Large intestine (tissue), 3 donors: ENCODE measurements at regions not wholly inside any gene's neighbourhood (a gene's known extent, or its start where the extent isn't known, plus 50 kb on each side); places are given as distances from the start of the nearest gene placed in this dataset.
"Not testable (repeated sequence)": the region's sequence is repeated elsewhere in the genome, so short reads cannot be mapped to it uniquely, and the experiment has no call there.

ENCODE experiments used
- DNase-seq, 2 donors: peaks; one replicate each; pipeline versions ENCODE4 v3.0.0 to v3.0.0-alpha.2; 2013
- H3K27ac ChIP-seq: one replicate; pipeline ENCODE4 v1.5.1; 2013; ENCODE audit warnings: low read length
- H3K27me3 ChIP-seq: 2 replicates; pipeline ENCODE4 v1.6.1; 2013; ENCODE audit warnings: low read length; ENCODE audit not compliant: control insufficient read depth, insufficient read depth
- H3K36me3 ChIP-seq: 2 replicates; pipeline ENCODE4 v1.6.1; 2013; ENCODE audit warnings: low read length; ENCODE audit not compliant: control insufficient read depth, insufficient read depth
- H3K4me1 ChIP-seq: one replicate; pipeline ENCODE4 v1.6.1; 2013; ENCODE audit warnings: low read length; ENCODE audit not compliant: control insufficient read depth, insufficient read depth
- H3K4me3 ChIP-seq: one replicate; pipeline ENCODE4 v1.5.1; 2013; ENCODE audit warnings: low read length
- H3K9me3 ChIP-seq: one replicate; pipeline ENCODE4 v1.6.1; 2013; ENCODE audit warnings: mild to moderate bottlenecking, low read depth, low read length, moderate library complexity; ENCODE audit not compliant: control insufficient read depth
- WGBS: methylation state at CpG from one replicate; pipeline ENCODE4 v1.1.5; 2013; ENCODE audit warnings: low lambda C conversion rate; ENCODE audit not compliant: insufficient coverage; 5-methylcytosine and 5-hydroxymethylcytosine counted together

DNA sequence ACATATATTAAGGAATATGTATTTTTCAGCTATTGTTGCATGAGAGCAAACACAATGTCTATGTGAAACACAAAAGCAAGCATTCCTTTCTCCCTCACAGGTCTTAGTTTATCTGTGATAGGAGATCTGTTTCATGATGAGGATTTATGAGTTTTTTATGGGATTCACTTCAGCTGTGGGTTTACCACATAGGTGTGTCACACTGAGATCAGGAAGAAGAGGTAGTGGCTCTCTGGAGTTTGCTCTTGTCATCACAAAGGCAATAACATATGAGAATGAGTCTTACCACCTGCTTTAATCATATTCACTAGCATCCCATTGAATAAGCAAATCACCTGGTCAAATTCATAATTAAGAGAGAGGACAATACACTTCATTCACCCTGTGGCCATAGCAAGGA is 960.3 kb upstream of the SLC39A10 start:
- Histone ChIP-seq H3K27me3 (no peaks in the 10 kb centered on the region), H3K36me3 (no peaks in the 10 kb centered on the region), H3K4me1 (no peaks in the 10 kb centered on the region), H3K9me3 (no peaks in the 10 kb centered on the region), H3K27ac (no peak overlapping the region), H3K4me3 (no peak overlapping the region)
- no peak for DNase-seq

DNA sequence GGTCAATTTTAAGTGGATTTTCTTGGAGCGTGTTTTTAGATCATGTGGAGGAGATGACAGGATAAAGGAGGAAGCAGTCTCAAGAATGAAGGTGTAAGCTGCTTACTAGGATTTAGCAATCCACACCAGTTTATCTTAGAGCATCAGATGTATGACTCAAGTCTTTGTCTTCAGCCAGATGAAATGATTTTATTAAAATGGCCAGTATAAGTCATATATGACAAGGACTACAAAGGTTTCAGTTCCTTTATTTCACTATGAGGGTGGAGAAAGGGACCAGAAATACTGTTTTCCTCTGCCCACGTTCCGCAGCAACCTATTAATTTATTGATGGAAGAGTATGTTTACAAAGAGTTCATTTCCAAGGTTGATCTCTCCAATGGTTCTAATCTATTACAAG is 970.5 kb upstream of the SLC39A10 start:
- H3K36me3 ChIP-seq: no peaks in the 10 kb centered on the region
- H3K27me3 ChIP-seq: no peaks in the 10 kb centered on the region
- no peak overlapping the region for H3K27ac ChIP-seq
- H3K4me1 ChIP-seq: no peaks in the 10 kb centered on the region
- H3K9me3 ChIP-seq: no peaks in the 10 kb centered on the region
- no CpG with 5 or more reads among the region's 3 CpGs for WGBS
- DNase-seq: no peak
- no peak overlapping the region for H3K4me3 ChIP-seq

DNA sequence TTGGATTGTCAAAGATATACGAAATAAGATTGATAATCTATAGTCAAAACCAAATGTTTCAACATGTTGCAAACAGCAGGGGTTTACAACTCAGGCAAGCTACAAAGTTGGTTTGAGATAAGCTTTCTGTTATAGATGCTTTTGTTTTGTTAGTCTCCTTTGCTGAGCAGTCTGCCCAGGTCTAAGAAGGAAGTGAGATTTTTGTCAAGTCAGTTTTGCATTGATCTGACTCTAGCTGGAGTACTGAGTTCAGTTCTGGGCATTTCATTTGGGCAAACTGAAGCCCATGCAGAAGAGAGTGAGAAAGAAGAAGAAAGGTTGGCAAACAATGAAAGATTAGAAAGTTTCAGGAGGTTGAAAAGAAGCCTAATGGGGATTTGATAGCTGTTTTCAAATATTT is 983.0 kb upstream of the SLC39A10 start:
- DNase-seq: no peak
- no peak overlapping the region for H3K27ac ChIP-seq
- H3K36me3 ChIP-seq: no peaks in the 10 kb centered on the region
- H3K4me1 ChIP-seq: no peaks in the 10 kb centered on the region
- no peaks in the 10 kb centered on the region for H3K9me3 ChIP-seq
- WGBS: 17% methylated on average over 1 of the region's 1 CpG
- H3K27me3 ChIP-seq: no peaks in the 10 kb centered on the region
- no peak overlapping the region for H3K4me3 ChIP-seq

DNA sequence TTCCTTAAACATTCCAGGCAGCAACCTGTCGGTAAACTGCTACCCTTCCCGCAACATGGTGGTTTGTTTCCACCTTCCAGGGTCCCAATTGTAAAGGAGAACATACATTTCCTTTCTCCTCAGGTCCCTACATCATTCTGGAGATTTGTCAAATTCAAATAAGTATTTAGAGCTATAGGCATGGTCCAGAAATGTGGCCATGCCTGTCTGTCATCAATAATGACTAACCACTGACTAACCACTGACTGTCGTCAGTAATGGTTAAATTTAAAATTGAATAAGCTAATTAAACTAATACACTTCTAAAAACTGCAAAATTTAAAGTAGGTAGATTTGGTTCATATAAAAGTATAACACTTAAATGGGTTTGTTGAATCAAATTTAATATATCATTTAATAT is 984.0 kb upstream of the SLC39A10 start:
- Histone ChIP-seq H3K36me3 (no peaks in the 10 kb centered on the region), H3K27ac (no peak overlapping the region)
- no CpG with 5 or more reads among the region's 3 CpGs for WGBS

DNA sequence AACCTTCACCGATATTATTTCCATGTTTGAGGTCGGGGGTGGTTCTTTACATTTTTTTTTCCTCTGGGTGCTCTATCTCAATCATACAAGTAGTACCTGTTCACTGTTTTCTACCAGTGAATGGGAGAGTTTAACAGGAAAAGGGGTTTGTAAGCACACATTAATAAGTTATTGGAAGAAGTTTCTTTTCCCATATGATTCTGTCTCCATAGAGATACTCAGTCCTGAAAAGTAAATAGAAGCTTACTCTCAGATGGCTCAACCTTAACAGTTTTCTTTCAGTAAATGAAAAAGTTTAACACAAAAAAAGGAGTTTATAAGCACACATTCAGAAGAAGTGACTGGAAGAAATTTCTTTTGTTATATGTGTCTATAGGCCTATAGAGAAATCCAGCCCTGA is 995.6 kb upstream of the SLC39A10 start:
- Histone ChIP-seq H3K36me3 (no peaks in the 10 kb centered on the region), H3K27me3 (no peaks in the 10 kb centered on the region), H3K9me3 (no peaks in the 10 kb centered on the region), H3K27ac (no peak overlapping the region), H3K4me3 (no peak overlapping the region), H3K4me1 (no peaks in the 10 kb centered on the region)
- no CpG with 5 or more reads among the region's 2 CpGs for WGBS
- no peak for DNase-seq

More for the DNA sequence above, 984.0 kb upstream of the SLC39A10 start:
- Histone ChIP-seq H3K4me1 (no peaks in the 10 kb centered on the region), H3K27me3 (no peaks in the 10 kb centered on the region), H3K4me3 (no peak overlapping the region), H3K9me3 (no peaks in the 10 kb centered on the region)
- no peak for DNase-seq

DNA sequence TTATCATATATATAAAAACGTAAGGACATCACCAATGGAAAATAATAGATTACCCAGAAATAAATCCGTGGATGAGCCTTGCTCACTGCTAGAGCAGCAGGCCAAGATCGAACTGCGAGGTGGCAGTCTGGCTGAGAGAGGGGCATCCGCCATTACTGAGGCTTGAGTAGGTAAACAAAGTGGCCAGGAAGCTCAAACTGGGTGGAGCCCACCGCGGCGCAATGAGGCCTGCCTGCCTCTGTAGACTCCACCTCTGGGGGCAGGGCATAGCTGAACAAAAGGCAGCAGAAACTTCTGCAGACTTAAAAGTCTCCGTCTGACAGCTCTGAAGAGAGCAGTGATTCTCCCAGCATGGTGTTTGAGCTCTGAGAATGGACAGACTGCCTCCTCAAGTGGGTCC is 1018.0 kb upstream of the SLC39A10 start:
- WGBS: 90% methylated on average over 2 of the region's 9 CpGs
- not testable (repeated sequence) for H3K36me3 ChIP-seq, H3K4me3 ChIP-seq, H3K9me3 ChIP-seq, H3K27ac ChIP-seq, H3K27me3 ChIP-seq, DNase-seq, H3K4me1 ChIP-seq

DNA sequence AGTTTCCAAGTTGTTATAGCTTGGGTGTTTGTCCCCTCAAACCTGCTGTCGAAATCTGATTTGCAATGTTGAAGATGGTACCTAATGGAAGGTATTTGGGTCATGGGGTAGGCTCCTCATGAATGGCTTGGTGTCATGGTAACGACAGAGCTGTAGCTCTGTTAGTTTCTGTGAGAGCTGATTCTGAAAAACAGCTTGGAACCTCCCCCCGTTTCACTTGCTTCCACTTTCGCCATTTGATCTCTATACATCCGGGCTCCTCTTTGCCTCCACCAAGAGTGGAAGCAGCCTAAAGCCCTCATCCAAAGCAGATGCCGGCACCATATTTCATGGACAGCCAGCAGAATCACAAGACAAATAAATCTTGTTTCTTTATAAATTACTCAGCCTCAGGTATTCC is 1035.1 kb upstream of the SLC39A10 start:
- no peaks in the 10 kb centered on the region for H3K27me3 ChIP-seq
- H3K36me3 ChIP-seq: no peaks in the 10 kb centered on the region
- 96% methylated on average over 4 of the region's 6 CpGs for WGBS
- H3K4me3 ChIP-seq: no peak overlapping the region
- no peak for DNase-seq
- H3K27ac ChIP-seq: no peak overlapping the region
- H3K9me3 ChIP-seq: no peaks in the 10 kb centered on the region
- H3K4me1 ChIP-seq: no peaks in the 10 kb centered on the region

DNA sequence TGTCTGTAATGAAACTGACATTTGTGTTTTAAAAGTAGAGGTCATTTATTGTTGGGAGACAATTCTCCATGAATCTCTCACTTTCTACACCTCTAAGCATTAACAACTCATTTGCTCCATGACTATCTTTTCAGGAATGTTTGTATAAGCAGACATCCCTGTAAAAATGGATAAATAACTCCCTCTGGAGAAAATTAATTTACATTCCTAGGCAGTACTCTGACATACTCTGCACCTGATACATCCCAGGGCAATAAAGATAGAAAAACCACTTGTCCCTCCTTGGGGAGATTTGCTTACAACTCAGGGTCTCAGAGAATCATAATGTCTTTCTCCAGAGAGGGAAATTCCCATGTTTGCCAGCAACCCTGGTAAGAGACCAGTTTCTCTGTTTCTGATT is 1037.7 kb upstream of the SLC39A10 start:
- DNase-seq: no peak
- H3K4me3 ChIP-seq: no peak overlapping the region
- no peak overlapping the region for H3K27ac ChIP-seq
- no peaks in the 10 kb centered on the region for H3K9me3 ChIP-seq
- H3K27me3 ChIP-seq: no peaks in the 10 kb centered on the region
- no peaks in the 10 kb centered on the region for H3K36me3 ChIP-seq
- no peaks in the 10 kb centered on the region for H3K4me1 ChIP-seq

DNA sequence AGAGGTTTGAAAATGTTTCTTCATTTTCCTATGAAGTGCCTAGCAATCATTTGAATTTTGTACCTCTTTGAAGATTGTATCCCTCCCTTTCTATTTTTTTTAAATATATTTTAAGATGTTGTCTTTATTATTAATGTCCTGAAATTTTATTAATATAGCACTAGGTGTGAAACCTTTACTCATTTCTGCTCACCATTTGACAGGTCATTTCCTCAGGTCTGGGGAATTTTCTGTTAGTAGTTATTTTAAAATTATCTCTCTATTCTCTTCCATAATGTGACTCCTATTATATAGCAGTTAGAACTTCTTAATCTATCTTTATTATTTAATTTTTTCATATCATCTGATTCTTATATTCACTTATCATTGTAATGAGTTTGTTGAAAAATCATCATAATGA is 1038.6 kb upstream of the SLC39A10 start:
- H3K4me3 ChIP-seq: no peak overlapping the region
- no peaks in the 10 kb centered on the region for H3K36me3 ChIP-seq
- H3K9me3 ChIP-seq: no peaks in the 10 kb centered on the region
- H3K4me1 ChIP-seq: no peaks in the 10 kb centered on the region
- DNase-seq: no peak
- H3K27ac ChIP-seq: no peak overlapping the region
- no peaks in the 10 kb centered on the region for H3K27me3 ChIP-seq

DNA sequence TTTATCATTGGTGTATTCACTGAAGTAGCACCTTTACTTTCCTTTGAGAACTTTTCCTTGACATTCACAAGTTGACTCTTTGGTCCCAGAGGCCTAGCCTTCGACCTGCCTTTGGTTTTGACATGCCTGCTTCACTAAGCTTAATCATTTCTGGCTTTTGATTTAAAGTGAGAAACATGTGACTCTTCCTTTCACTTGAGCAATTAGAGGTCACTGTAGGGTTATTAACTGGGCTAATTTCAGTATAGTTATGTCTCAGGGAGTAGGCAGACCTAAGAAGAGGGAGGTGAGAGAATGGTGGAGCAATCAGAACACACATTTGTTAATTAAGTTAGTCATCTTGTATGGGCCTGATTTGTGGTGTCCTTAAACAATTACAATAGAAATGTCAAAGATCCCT is 1040.7 kb upstream of the SLC39A10 start:
- DNase-seq: no peak
- WGBS: no CpG with 5 or more reads among the region's 1 CpG

DNA sequence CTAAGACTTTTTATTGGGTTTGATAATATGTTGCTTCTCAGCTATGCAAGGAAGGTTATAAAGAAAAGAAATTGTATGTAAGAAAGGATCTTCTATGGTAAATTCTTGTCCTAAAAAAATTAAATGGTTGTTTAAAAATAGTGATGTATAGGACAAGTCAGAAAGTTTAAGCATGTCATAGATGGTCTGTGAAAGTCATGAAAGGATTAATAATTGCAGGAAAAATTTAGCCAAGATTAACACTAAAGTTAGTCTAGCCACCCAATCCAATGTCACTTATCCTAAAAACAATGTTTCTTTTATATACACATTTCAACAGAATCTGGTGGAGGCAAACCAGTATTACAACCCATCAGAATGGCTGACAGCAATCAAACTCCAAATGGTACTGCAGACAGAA is 1046.7 kb upstream of the SLC39A10 start:
- Histone ChIP-seq H3K9me3 (peaks cover 5% of the 10 kb centered on the region), H3K27ac (no peak overlapping the region), H3K36me3 (no peaks in the 10 kb centered on the region), H3K4me3 (no peak overlapping the region), H3K27me3 (no peaks in the 10 kb centered on the region), H3K4me1 (no peaks in the 10 kb centered on the region)
- DNase-seq: no peak

More for the DNA sequence above, 1040.7 kb upstream of the SLC39A10 start:
- Histone ChIP-seq H3K27me3 (no peaks in the 10 kb centered on the region), H3K4me1 (no peaks in the 10 kb centered on the region), H3K9me3 (peaks cover 5% of the 10 kb centered on the region), H3K27ac (no peak overlapping the region), H3K36me3 (no peaks in the 10 kb centered on the region), H3K4me3 (no peak overlapping the region)

DNA sequence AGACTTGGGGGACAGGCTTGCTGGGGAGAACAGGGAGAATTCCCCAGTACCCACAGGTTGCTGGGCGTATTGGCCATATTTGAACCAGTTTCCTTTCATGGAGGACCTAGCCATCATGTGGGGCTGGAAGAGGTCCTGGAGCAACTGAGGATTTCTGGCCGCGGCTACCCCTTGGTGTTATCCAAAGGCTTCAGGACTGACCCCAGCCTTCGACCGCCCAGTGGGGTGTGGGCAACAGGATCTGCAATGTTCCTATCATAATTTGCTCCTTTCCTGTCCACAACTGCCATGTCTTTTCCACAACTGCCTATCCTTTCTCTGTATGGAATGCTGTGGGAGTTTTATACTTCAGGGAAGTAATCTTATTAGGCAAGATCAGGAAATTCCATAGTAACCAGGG is 1053.6 kb upstream of the SLC39A10 start:
- H3K36me3 ChIP-seq: no peaks in the 10 kb centered on the region
- no CpG with 5 or more reads among the region's 5 CpGs for WGBS
- H3K4me3 ChIP-seq: no peak overlapping the region
- H3K27ac ChIP-seq: no peak overlapping the region
- H3K9me3 ChIP-seq: peaks cover 3% of the 10 kb centered on the region
- DNase-seq: no peak
- no peaks in the 10 kb centered on the region for H3K27me3 ChIP-seq
- no peaks in the 10 kb centered on the region for H3K4me1 ChIP-seq
